ENCODE measurements at regions not wholly inside any gene's neighbourhood (a gene's known extent, or its start where the extent isn't known, plus 50 kb on each side); places are given as distances from the start of the nearest gene placed in this dataset.

GRCh38 chr2:183898641-183899040, 699.7 kb upstream of the ZNF804A start:
- no peaks in the 10 kb centered on the region for H3K79me2 ChIP-seq (replicated peaks; ENCODE audit: insufficient read depth, low read length)
- H3K9me2 ChIP-seq (ENCODE audit: insufficient read depth, low read length): no peaks in the 10 kb centered on the region
- no peak overlapping the region for H3K4me2 ChIP-seq (ENCODE audit: low read length)
- no peaks in the 10 kb centered on the region for H3K27me3 ChIP-seq (ENCODE audit: insufficient read depth, low read depth, low read length)
- H3K9ac ChIP-seq (ENCODE audit: low read length): no peak overlapping the region
- H3F3A ChIP-seq (ENCODE audit: insufficient read depth, low read length, poor library complexity, severe bottlenecking): no peaks in the 10 kb centered on the region
- no peaks in the 10 kb centered on the region for H3K36me3 ChIP-seq (ENCODE audit: insufficient read depth, low read length)
- no peaks in the 10 kb centered on the region for H4K20me1 ChIP-seq (ENCODE audit: insufficient read depth)
- H3K4me3 ChIP-seq (ENCODE audit: low read length): no peak overlapping the region
- TF ChIP-seq RAD21 (conservative IDR thresholded peaks at IDR 0.05) (no peak), MXI1 (conservative IDR thresholded peaks at IDR 0.05; ENCODE audit: poor library complexity, severe bottlenecking) (no peak), REST (IDR thresholded peaks at IDR 0.05; ENCODE audit: borderline replicate concordance) (no peak)
- H2AFZ ChIP-seq (ENCODE audit: low read depth, low read length): no peak overlapping the region
- H3K27ac ChIP-seq (ENCODE audit: low read length): no peak overlapping the region
- H3K9me3 ChIP-seq (ENCODE audit: low read length): no peaks in the 10 kb centered on the region

- no peaks in the 10 kb centered on the region for H3K9me3 ChIP-seq (ENCODE audit: low read length)
- no peak overlapping the region for H3K9ac ChIP-seq (ENCODE audit: low read length)
- H3K9me2 ChIP-seq (ENCODE audit: insufficient read depth, low read length): no peaks in the 10 kb centered on the region
- H4K20me1 ChIP-seq (ENCODE audit: insufficient read depth): no peaks in the 10 kb centered on the region
- no peaks in the 10 kb centered on the region for H3K36me3 ChIP-seq (ENCODE audit: insufficient read depth, low read length)
- H3K27me3 ChIP-seq (ENCODE audit: insufficient read depth, low read depth, low read length): no peaks in the 10 kb centered on the region
- no peak overlapping the region for H3K4me2 ChIP-seq (ENCODE audit: low read length)
- TF ChIP-seq SMC3 (conservative IDR thresholded peaks at IDR 0.05; ENCODE audit: poor library complexity) (no peak), REST (IDR thresholded peaks at IDR 0.05; ENCODE audit: borderline replicate concordance) (no peak), EP300 (conservative IDR thresholded peaks at IDR 0.05; ENCODE audit: poor library complexity, severe bottlenecking) (no peak), TAF1 (IDR thresholded peaks at IDR 0.05; ENCODE audit: low read depth) (no peak), RAD21 (conservative IDR thresholded peaks at IDR 0.05) (no peak), CTCF (IDR thresholded peaks at IDR 0.05; ENCODE audit: poor library complexity, severe bottlenecking) (no peak), MXI1 (conservative IDR thresholded peaks at IDR 0.05; ENCODE audit: poor library complexity, severe bottlenecking) (no peak), EZH2 (IDR thresholded peaks at IDR 0.05; ENCODE audit: borderline replicate concordance, insufficient read depth, low read length, poor library complexity, severe bottlenecking) (no peak), POLR2AphosphoS5 (IDR thresholded peaks at IDR 0.05) (no peak)
- H3K4me3 ChIP-seq (ENCODE audit: low read length): no peak overlapping the region
- H3F3A ChIP-seq (ENCODE audit: insufficient read depth, low read length, poor library complexity, severe bottlenecking): no peaks in the 10 kb centered on the region
- no peak overlapping the region for H3K27ac ChIP-seq (ENCODE audit: low read length)
- no peak overlapping the region for H2AFZ ChIP-seq (ENCODE audit: low read depth, low read length)
- no peaks in the 10 kb centered on the region for H3K79me2 ChIP-seq (replicated peaks; ENCODE audit: insufficient read depth, low read length)
These were observed 696.4 kb upstream of the ZNF804A start for GRCh38 chr2:183901931-183902330.
